ENCODE measurements at regions not wholly inside any gene's neighbourhood (a gene's known extent, or its start where the extent isn't known, plus 50 kb on each side); places are given as distances from the start of the nearest gene placed in this dataset.

DNA sequence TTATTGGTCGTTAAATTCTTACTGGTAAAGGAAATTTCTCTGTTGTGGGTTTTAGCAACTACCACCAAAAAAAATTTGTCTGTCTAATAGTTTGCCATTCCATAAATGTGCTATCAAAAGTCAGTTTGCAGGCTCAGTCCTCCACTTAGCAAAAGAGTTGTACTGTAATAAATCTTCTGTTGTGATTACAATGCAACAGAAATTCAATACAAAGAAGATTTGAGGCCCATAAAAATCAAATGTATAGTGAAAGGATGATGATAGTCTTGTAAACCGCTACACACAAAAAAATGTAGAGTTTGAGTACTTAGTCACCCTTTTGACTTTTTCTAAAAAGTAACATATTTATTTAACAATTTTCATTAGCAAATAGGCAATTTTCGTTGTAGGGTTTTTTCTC is 251.7 kb downstream of the VGLL3 start (continued):
- TF ChIP-seq REST (IDR thresholded peaks at IDR 0.05): no peak
- no peak for TF ChIP-seq FOXA2 (IDR thresholded peaks at IDR 0.05)

DNA sequence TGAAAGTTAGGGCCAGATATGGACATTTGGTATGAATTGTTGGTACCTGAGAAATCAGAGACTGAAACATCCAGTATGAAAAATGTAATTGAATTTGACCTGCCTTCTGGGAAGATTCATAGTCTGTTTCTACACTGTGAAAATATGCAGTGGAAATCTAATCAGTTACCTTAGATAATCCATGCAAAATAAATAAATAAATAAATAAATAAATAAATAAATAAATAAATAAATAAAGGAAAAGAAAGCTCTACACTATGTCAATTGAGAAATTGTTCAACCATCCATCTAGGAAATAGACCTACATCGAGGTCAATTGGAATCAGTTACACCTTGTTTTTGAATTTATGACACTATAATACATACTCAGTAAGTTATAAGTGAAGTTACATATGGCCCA is 252.3 kb downstream of the VGLL3 start:
- 85% methylated on average over 1 of the region's 1 CpG for WGBS
- DNase-seq (ENCODE audit: low spot score): no peak
- H3K4me3 ChIP-seq (ENCODE audit: low read depth in 1 of 3, low read length in 3 of 3): no peak overlapping the region
- H3K9me3 ChIP-seq (ENCODE audit: control insufficient read depth in 4 of 4, low read length in 3 of 4): no peaks in the 10 kb centered on the region
- TF ChIP-seq SP1 (IDR thresholded peaks at IDR 0.05) (no peak), HNF4G (IDR thresholded peaks at IDR 0.05) (no peak), FOXA2 (IDR thresholded peaks at IDR 0.05) (no peak), RXRA (IDR thresholded peaks at IDR 0.05) (no peak), EGR1 (IDR thresholded peaks at IDR 0.05; ENCODE audit: low read depth in 2 of 2) (no peak), GABPA (IDR thresholded peaks at IDR 0.05 in 1 of 2, conservative IDR thresholded peaks at IDR 0.05 in 1 of 2) (no peak), RAD21 (IDR thresholded peaks at IDR 0.05) (no peak), HNF4A (conservative IDR thresholded peaks at IDR 0.05) (no peak), MAX (IDR thresholded peaks at IDR 0.05) (no peak), NR2F2 (IDR thresholded peaks at IDR 0.05) (no peak), REST (IDR thresholded peaks at IDR 0.05) (no peak), FOXA1 (IDR thresholded peaks at IDR 0.05) (no peak), CTCF (IDR thresholded peaks at IDR 0.05; ENCODE audit: low read depth, low read length, missing input control) (no peak), YY1 (IDR thresholded peaks at IDR 0.05) (no peak), JUND (IDR thresholded peaks at IDR 0.05) (no peak), TAF1 (conservative IDR thresholded peaks at IDR 0.05) (no peak)
- TF ChIP-seq, protein P1, sequence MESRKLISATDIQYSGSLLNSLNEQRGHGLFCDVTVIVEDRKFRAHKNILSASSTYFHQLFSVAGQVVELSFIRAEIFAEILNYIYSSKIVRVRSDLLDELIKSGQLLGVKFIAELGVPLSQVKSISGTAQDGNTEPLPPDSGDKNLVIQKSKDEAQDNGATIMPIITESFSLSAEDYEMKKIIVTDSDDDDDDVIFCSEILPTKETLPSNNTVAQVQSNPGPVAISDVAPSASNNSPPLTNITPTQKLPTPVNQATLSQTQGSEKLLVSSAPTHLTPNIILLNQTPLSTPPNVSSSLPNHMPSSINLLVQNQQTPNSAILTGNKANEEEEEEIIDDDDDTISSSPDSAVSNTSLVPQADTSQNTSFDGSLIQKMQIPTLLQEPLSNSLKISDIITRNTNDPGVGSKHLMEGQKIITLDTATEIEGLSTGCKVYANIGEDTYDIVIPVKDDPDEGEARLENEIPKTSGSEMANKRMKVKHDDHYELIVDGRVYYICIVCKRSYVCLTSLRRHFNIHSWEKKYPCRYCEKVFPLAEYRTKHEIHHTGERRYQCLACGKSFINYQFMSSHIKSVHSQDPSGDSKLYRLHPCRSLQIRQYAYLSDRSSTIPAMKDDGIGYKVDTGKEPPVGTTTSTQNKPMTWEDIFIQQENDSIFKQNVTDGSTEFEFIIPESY (IDR thresholded peaks at IDR 0.05): no peak
- TF ChIP-seq, protein P2, sequence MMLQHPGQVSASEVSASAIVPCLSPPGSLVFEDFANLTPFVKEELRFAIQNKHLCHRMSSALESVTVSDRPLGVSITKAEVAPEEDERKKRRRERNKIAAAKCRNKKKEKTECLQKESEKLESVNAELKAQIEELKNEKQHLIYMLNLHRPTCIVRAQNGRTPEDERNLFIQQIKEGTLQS (IDR thresholded peaks at IDR 0.05): no peak
- H3K36me3 ChIP-seq (ENCODE audit: control insufficient read depth in 4 of 4, insufficient read depth in 3 of 4, low read depth in 1 of 4, low read length in 3 of 4): no peaks in the 10 kb centered on the region
- no peaks in the 10 kb centered on the region for H3K27me3 ChIP-seq (ENCODE audit: control insufficient read depth in 4 of 4, insufficient read depth in 4 of 4, low read length in 3 of 4)
- H3K27ac ChIP-seq (ENCODE audit: low read depth in 1 of 2, low read length in 2 of 2): no peak overlapping the region
- no peaks in the 10 kb centered on the region for H3K4me1 ChIP-seq (ENCODE audit: control insufficient read depth in 4 of 4, insufficient read depth in 4 of 4, low read length in 3 of 4)
- no peak overlapping the region for H3K9ac ChIP-seq (ENCODE audit: low read depth in 1 of 2, low read length in 2 of 2)
